ENCODE measurements at regions not wholly inside any gene's neighbourhood (a gene's known extent, or its start where the extent isn't known, plus 50 kb on each side); places are given as distances from the start of the nearest gene placed in this dataset.
A peak's percentile ranks its signal among the peaks of the same experiment; 100 is the strongest.
"Not testable (repeated sequence)": the region's sequence is repeated elsewhere in the genome, so short reads cannot be mapped to it uniquely, and the experiment has no call there.

DNA sequence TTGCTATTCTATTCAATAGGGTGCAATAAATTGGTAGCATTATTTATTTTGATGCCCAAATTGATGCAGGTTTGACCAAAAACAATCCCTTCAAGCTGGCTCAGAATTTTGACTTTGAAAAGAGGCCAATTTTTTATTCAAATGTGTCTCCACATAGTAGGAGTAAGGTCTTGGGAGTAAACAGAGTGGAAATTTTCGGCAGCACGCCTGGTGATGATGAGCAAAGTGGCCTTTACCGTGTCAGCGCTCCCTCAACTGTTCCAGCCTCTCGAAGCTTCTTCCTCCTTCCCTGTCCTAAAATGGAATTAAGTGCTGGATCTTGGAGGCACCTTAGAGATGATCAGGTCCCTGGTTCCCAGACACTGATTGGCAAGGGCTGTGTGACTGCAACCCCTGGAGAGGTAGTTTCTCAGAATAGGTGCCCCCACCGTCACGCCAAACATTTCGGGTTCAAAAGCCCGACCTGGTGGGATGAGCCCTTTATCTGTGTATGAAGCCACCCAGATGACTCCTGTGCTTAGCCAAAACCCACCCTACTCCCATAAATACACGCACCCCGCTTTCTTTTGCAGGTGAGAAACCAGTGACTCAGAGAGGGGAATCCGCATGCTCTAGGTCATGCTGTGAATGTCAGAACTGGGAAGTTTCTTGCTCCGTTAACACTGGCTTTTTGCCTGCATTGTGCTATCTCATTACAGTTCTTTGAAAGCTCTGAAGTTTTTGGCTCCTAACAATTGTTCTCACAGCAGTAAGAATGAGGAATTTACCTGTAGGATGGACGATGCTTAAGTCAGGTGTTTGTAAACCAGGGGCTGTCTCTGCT is 89.1 kb downstream of the CRYGS start:
- DNase-seq (ENCODE audit: low read depth) = no peak

GRCh38 chr3:186453531-186453930 is 90.6 kb downstream of the CRYGS start:
- no peak for DNase-seq (ENCODE audit: low read depth)

GRCh38 chr3:186452517-186452916 is 90.5 kb upstream of the DGKG start:
- DNase-seq (ENCODE audit: low read depth) = no peak

GRCh38 chr3:186451371-186451770 is 89.3 kb upstream of the DGKG start:
- no peak for DNase-seq (ENCODE audit: low read depth)

DNA sequence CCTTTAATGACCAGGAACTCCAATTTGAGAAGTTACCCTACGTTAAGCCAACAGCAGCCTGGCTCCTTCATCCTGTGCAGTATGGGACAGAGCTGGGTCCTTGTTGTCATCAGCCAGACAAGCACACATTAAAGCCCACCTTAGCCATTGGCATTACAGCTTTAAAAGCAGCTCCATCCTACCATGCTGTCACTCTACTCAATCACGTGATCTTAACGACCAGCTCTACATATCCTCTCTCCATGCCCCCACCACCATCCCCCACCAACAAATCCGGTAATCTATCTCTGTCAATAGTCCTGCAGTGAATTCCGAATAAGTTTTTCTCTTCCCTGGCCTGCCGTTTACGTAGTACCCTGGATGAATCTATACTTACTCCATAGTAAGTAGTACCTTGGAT is 82.9 kb upstream of the DGKG start:
- DNase-seq (ENCODE audit: low read depth) = no peak

DNA sequence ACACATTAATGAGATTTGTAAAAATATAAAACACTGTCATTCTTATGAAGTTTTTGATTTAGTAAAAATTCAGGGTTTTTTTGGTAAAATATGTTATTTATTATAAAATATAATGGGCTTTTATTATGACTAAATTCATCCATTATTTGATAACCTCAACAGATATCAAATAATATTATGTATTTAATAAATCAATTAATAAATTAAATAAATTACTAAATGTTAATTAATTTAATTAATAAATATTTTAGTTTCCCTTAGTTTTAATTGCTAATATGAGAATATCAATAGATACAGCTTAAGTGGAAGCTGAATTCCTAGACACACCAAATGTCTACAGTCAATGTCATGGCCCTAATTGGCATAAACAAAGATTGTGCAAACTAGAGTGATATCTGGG is 82.3 kb upstream of the DGKG start:
- DNase-seq (ENCODE audit: low read depth) = no peak

DNA sequence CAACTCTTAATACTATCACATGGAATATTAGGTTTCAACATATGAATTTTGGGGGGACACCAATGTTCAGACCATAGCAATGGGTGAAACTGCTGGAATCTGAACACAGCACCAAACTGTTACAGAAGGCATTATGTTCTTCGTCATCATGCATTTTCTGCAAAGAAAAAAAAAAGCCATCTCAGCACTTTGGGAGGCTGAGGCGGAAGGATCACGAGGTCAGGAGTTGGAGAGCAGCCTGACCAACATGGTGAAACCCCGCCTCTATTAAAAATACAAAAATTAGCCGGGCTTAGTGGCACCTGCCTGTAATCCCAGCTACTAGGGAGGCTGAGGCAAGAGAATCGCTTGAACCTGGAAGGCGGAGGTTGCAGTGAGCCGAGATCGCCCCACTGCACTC is 80.9 kb upstream of the DGKG start:
- DNase-seq (ENCODE audit: low read depth) = not testable (repeated sequence)

DNA sequence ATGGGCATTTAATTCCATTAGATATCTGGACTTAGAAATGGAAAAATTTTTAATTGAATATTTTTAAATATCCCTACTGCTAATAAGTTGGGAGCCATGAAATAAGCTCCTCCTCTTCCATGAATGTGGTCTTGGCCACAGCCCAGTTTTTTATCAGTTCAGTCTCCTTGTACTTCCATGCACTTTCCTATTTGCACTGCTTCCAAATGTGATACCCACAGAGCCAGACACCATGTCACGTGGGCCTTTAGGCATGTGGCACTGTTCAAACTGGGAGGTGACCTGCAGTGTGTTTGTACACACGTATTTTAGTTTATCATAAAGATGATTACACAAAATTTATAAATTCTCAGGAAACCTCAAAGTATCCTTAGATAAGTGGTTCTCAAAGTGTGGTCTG is 80.1 kb upstream of the DGKG start:
- DNase-seq (ENCODE audit: low read depth) = no peak

DNA sequence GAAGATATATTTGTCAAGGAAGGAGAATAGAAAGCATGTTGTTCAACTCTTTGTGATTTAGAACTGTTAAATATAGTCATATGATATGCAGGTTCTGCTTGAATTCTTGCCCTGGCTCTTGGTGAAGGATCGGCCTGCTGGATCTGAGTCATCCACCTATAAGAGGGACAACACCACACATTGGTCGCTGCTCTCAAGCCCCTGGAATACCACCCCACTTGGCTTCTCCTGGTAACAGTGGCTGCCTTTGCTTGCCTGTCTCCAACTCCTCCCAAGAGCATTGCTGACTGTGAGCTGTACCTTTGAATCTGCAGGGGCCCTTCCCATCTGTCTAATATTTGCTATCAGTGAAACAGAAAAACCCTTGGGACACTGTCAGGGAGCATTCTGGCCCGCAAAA is 78.9 kb upstream of the DGKG start:
- no peak for DNase-seq (ENCODE audit: low read depth)

DNA sequence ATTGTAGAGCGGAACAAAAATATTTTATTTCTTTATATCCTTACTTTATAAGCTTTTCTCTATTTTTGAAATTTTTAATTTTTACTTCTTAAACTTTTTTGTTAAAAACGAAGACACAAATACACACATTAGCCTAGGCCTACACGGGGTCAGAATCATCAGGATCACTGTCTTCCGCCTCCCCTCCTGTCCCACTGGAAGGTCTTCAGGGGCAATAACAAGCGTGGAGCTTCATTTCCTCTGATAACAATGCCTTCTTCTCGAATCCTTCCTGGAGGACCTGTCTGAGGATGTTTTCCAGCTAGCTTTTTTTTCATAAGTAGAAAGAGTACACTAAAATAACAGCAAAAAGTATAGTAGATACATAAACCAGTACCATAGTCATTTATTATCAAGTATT is 77.7 kb upstream of the DGKG start:
- DNase-seq (ENCODE audit: low read depth) = no peak

GRCh38 chr3:186435332-186435731 is 73.3 kb upstream of the DGKG start:
- not testable (repeated sequence) for DNase-seq (ENCODE audit: low read depth)

DNA sequence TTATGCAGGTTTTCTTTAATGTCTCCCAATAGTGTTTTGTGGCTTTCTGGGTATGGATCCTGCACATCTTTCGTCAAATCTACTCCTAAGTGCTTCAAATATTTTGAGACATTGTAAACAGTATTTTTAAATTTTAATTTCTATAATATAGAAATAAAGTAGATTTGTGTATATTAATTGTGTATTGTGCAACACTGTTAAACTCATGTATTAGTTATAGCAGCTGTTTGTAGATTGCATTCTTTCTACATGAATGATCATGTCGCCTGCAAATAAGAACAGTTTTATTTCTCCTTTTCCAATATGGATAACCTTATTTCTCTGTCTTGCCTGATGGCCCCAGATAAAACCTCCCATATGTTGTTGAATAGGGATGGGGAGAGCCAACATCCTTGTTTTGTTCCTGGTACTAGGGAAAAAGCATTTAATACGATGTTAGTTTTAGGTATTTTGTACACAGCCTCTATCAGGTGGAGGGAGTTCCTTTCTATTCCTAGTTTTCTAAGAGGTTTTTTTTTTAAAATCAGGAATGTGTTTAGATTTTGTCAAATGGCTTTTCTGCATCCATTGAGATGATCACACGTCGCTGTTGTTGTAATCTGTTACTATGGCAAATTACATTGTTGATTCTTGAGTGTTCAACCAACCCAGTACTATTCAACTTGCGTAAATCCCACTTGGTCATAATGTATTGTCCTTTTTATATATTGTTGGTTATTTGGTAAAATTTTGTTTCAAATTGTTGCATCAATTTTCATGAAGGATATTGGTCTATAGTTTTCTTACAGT is 71.1 kb upstream of the DGKG start:
- DNase-seq (ENCODE audit: low read depth) = no peak

GRCh38 chr3:186432189-186432588 is 70.2 kb upstream of the DGKG start:
- DNase-seq (ENCODE audit: low read depth) = peak; percentile 8

GRCh38 chr3:186427627-186428281 is 65.7 kb upstream of the DGKG start:
- DNase-seq (ENCODE audit: low read depth) = no peak

- DNase-seq (ENCODE audit: low read depth) = no peak
Observed at GRCh38 chr3:186425788-186426730, 64.0 kb upstream of the DGKG start.

GRCh38 chr3:186421946-186422345 is 59.9 kb upstream of the DGKG start:
- no peak for DNase-seq (ENCODE audit: low read depth)

DNA sequence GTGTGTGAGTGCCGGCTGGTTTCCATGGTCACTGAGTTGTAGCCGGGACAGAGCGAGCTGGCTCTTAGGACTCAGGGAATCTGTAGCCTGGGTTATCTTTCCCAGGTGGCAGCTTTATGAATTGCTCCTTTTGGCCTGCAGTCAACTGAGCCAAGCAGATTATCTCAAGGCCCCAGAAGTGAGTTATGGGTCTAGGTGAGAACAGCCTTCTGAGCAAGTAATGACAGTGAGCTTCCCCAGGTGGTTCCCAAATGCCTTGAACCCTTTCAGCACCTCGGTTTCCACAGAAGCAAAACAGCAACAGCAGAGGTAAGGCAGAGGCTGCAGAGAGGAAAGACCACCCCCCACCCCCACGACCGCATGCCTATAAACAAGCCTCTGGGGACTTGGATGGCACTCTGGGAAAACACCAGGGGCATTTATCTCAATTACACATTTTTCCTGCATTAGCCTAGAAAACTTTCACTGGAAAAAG is 56.7 kb upstream of the DGKG start:
- DNase-seq (ENCODE audit: low read depth) = no peak

DNA sequence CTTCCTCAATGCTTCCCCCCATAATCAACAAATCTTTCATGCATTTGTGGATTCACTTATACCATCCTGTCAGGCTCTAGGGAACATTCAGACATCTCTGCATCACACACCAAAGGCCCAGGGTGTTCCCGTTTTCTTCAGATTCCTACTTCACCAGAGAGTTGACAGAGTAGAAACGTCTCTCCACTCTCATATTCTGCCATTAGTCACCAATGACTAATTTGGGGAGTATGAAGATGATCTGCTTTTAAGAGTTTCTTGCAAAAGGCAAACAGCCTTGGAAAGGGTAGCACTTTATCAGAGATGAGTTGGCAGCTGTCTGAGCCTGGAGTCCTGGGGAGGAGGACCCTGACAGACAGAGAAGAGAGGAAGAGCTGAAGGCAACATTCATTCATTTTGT is 55.8 kb upstream of the DGKG start:
- no peak for DNase-seq (ENCODE audit: low read depth)

GRCh38 chr3:186414735-186415419 is 52.8 kb upstream of the DGKG start:
- no peak for DNase-seq (ENCODE audit: low read depth)

GRCh38 chr3:186413615-186414415 is 51.8 kb upstream of the DGKG start:
- no peak for DNase-seq (ENCODE audit: low read depth)
